B cell (primary cell): ENCODE measurements at regions not wholly inside any gene's neighbourhood (a gene's known extent, or its start where the extent isn't known, plus 50 kb on each side); places are given as distances from the start of the nearest gene placed in this dataset.

Experiments used
- ATAC-seq: fragments of 200-7000 bp; cut with Tn5 transposase; one replicate; pipeline ENCODE4 v1.10.0; 2021; ENCODE audit warnings: low read depth, mild to moderate bottlenecking, moderate number of reproducible peaks, moderate library complexity
- CTCF ChIA-PET: fragments of 350-600 bp; sonication (Branson Sonifier 250); formaldehyde crosslinking; loops from one replicate; lab custom pipeline; 2021; ENCODE audit warnings: antibody characterized with exemption, inconsistent platforms; lab: Charles Lee
- POLR2A ChIA-PET: fragments of 350-600 bp; sonication (Branson Sonifier 250); formaldehyde crosslinking; loops from one replicate; lab custom pipeline; 2021; ENCODE audit warnings: antibody characterized with exemption; lab: Charles Lee
- DNase-seq: peaks from one replicate; pipeline ENCODE4 v3.0.0; 2013
- H2AFZ ChIP-seq: 2 replicates; pipeline ENCODE4 v1.6.1; 2012; ENCODE audit warnings: mild to moderate bottlenecking, low read depth, low read length; ENCODE audit not compliant: insufficient read depth, poor library complexity, severe bottlenecking
- H3K27ac ChIP-seq, 2 donors: 1 replicate in 1 of 2; 2 replicates in 1 of 2; pipeline ENCODE4 v1.5.1; 2012 to 2013; ENCODE audit warnings: low read length in 2 of 2, mild to moderate bottlenecking in 2 of 2, moderate library complexity in 1 of 2
- H3K27me3 ChIP-seq, 4 experiments: fragments of 200-600 bp in 1 of 4; sonication (generic) in 1 of 4; replicated peaks in 1 of 4; 1 replicate in 2 of 4; 2 replicates in 2 of 4; pipeline versions ENCODE4 v1.6.1 to v1.7.0; 2013 to 2016; ENCODE audit warnings: low read length in 3 of 4, mild to moderate bottlenecking in 2 of 4, mixed read lengths in 1 of 4, moderate library complexity in 1 of 4; ENCODE audit not compliant: insufficient read depth in 4 of 4, control insufficient read depth in 3 of 4; ENCODE audit errors: control extremely low read depth in 1 of 4
- H3K36me3 ChIP-seq, 2 experiments: replicated peaks in 1 of 2; 1 replicate in 1 of 2; 2 replicates in 1 of 2; pipeline versions ENCODE4 v1.6.1 to v1.7.1; 2013; ENCODE audit warnings: low read length in 1 of 2; ENCODE audit not compliant: insufficient read depth in 2 of 2, control insufficient read depth in 1 of 2; ENCODE audit errors: control extremely low read depth in 1 of 2, extremely low read depth in 1 of 2
- H3K4me1 ChIP-seq, 2 donors: fragments of 200-600 bp in 1 of 2; sonication (generic) in 1 of 2; 1 replicate in 1 of 2; 2 replicates in 1 of 2; pipeline versions ENCODE4 v1.5.1 to v1.6.1; 2013 to 2017; ENCODE audit warnings: low read length in 2 of 2; ENCODE audit not compliant: control insufficient read depth in 2 of 2, insufficient read depth in 2 of 2
- H3K4me2 ChIP-seq: replicated peaks from 2 replicates; pipeline ENCODE3; 2012; ENCODE audit warnings: mild to moderate bottlenecking, low read depth, low read length; ENCODE audit not compliant: poor library complexity, severe bottlenecking
- H3K4me3 ChIP-seq, 5 experiments: fragments of 200-600 bp in 1 of 5; sonication (generic) in 1 of 5; 1 replicate in 3 of 5; 2 replicates in 2 of 5; pipeline versions ENCODE4 v1.5.1 to v1.7.0; 2011 to 2016; ENCODE audit warnings: low read length in 4 of 5, mild to moderate bottlenecking in 4 of 5, low read depth in 2 of 5, control low read depth in 1 of 5, moderate library complexity in 1 of 5; ENCODE audit not compliant: insufficient read depth in 1 of 5; ENCODE audit errors: control extremely low read depth in 1 of 5, extremely low read depth in 1 of 5
- H3K79me2 ChIP-seq: fragments of 200-600 bp; sonication (generic); one replicate; pipeline ENCODE4 v1.6.0; 2016; ENCODE audit warnings: low read length; ENCODE audit not compliant: control insufficient read depth, insufficient read depth
- H3K9ac ChIP-seq: fragments of 200-600 bp; sonication (generic); 2 replicates; pipeline ENCODE4 v1.6.1; 2017; ENCODE audit warnings: mild to moderate bottlenecking, low read length, moderate library complexity
- H3K9me3 ChIP-seq, 3 donors: one replicate each; pipeline versions ENCODE4 v1.6.1 to v1.7.1; 2013; ENCODE audit warnings: low read length in 2 of 3; ENCODE audit not compliant: control insufficient read depth in 2 of 3, insufficient read depth in 1 of 3; ENCODE audit errors: control extremely low read depth in 1 of 3
- H4K20me1 ChIP-seq: 2 replicates; pipeline ENCODE4 v1.6.0; 2012; ENCODE audit warnings: mild to moderate bottlenecking, low read length; ENCODE audit not compliant: insufficient read depth, control insufficient read depth, poor library complexity, severe bottlenecking
- H3K27ac Mint-ChIP-seq: one replicate; pipeline ENCODE4 v1.8.0; 2021; ENCODE audit warnings: mixed read lengths
- H3K27me3 Mint-ChIP-seq: one replicate; pipeline ENCODE4 v1.8.0; 2021; ENCODE audit warnings: mixed read lengths
- H3K4me1 Mint-ChIP-seq: one replicate; pipeline ENCODE4 v1.8.0; 2021; ENCODE audit warnings: mixed read lengths
- H3K4me3 Mint-ChIP-seq: one replicate; pipeline ENCODE4 v1.8.0; 2021; ENCODE audit warnings: mixed read lengths
- H3K9me3 Mint-ChIP-seq: one replicate; pipeline ENCODE4 v1.8.0; 2022; ENCODE audit warnings: mixed read lengths; ENCODE audit not compliant: insufficient read depth
- CTCF ChIP-seq: fragments of 200-600 bp; IDR thresholded peaks from one replicate; pipeline ENCODE4 v1.8.0; 2022; ENCODE audit warnings: antibody characterized with exemption, mild to moderate bottlenecking
- EZH2 ChIP-seq: IDR thresholded peaks from 2 replicates; pipeline ENCODE4 v1.6.1; 2012; ENCODE audit warnings: borderline replicate concordance, low read depth, mild to moderate bottlenecking, moderate library complexity, low read length; ENCODE audit not compliant: insufficient read depth, poor library complexity, severe bottlenecking
- WGBS: methylation state at CpG from one replicate; pipeline ENCODE4 v1.1.5; 2013; ENCODE audit warnings: missing lambda C conversion rate; ENCODE audit not compliant: insufficient coverage; 5-methylcytosine and 5-hydroxymethylcytosine counted together
- intact Hi-C: fragments of 100-400 bp; cut with micrococcal nuclease; formaldehyde crosslinking; loops from one replicate; pipeline ENCODE4 v1.10.0; 2022

- H3K4me1 Mint-ChIP-seq = no peaks in the 10 kb centered on the region
- 82% methylated on average over 2 of the region's 4 CpGs for WGBS
- Histone ChIP-seq H3K27me3 (no peaks in the 10 kb centered on the region), H2AFZ (no peak overlapping the region), H3K36me3 (no peaks in the 10 kb centered on the region), H3K9ac (no peak overlapping the region), H3K4me1 (no peaks in the 10 kb centered on the region), H3K4me2 (no peak overlapping the region), H3K27ac (no peak overlapping the region), H3K79me2 (no peaks in the 10 kb centered on the region), H3K4me3 (no peak overlapping the region), H3K9me3 (peaks cover 0 to 2% (median 0%) of the 10 kb centered on the region in 3 donors), H4K20me1 (no peaks in the 10 kb centered on the region)
- ChIA-PET POLR2A (no interaction called here), CTCF (no interaction called here)
- TF ChIP-seq EZH2 (no peak), CTCF (no peak)
- DNase-seq = no peak
- H3K9me3 Mint-ChIP-seq = no peaks in the 10 kb centered on the region
- H3K27ac Mint-ChIP-seq = no peak overlapping the region
- intact Hi-C loops = no loop called here
- H3K27me3 Mint-ChIP-seq = no peaks in the 10 kb centered on the region
- no peak overlapping the region for H3K4me3 Mint-ChIP-seq
- no peak for ATAC-seq
Observed at GRCh38 chr1:60345049-60345448, 271.5 kb upstream of the C1orf87 start.

- no peak overlapping the region for H3K27ac Mint-ChIP-seq
- no peaks in the 10 kb centered on the region for H3K36me3 ChIP-seq
- no peak overlapping the region for H3K9ac ChIP-seq
- H3K4me3 Mint-ChIP-seq = no peak overlapping the region
- H3K4me3 ChIP-seq = no peak overlapping the region
- no peaks in the 10 kb centered on the region for H3K9me3 Mint-ChIP-seq
- no CpG with 5 or more reads among the region's 2 CpGs for WGBS
- no peak overlapping the region for H2AFZ ChIP-seq
- ChIA-PET CTCF (no interaction called here), POLR2A (no interaction called here)
- TF ChIP-seq CTCF = no peak
- TF ChIP-seq EZH2 = no peak
- no peaks in the 10 kb centered on the region for H3K4me1 Mint-ChIP-seq
- H3K4me1 ChIP-seq = no peaks in the 10 kb centered on the region
- H3K27ac ChIP-seq = no peak overlapping the region
- peaks cover 0 to 2% (median 0%) of the 10 kb centered on the region in 3 donors for H3K9me3 ChIP-seq
- intact Hi-C loops = no loop called here
- H4K20me1 ChIP-seq = no peaks in the 10 kb centered on the region
- DNase-seq (no peak), ATAC-seq (no peak)
- H3K27me3 ChIP-seq = no peaks in the 10 kb centered on the region
- no peaks in the 10 kb centered on the region for H3K27me3 Mint-ChIP-seq
- no peaks in the 10 kb centered on the region for H3K79me2 ChIP-seq
- no peak overlapping the region for H3K4me2 ChIP-seq
Observed at GRCh38 chr1:60343736-60344135, 270.2 kb upstream of the C1orf87 start.
